HCT116 (cell line): ENCODE measurements at regions not wholly inside any gene's neighbourhood (a gene's known extent, or its start where the extent isn't known, plus 50 kb on each side); places are given as distances from the start of the nearest gene placed in this dataset.

Experiments used
- ATAC-seq: fragments of 200-7000 bp; cut with Tn5 transposase; 2 replicates; pipeline ENCODE4 v1.9.1; 2020; ENCODE audit warnings: mild to moderate bottlenecking, moderate library complexity
- BruUV-seq: library from RNA; stranded (reverse); fragments of 400-500 nt; replicated peaks from 2 replicates; lab custom pipeline; 2021; lab: Mats Ljungman, UMichigan
- CTCF ChIA-PET: fragments of 300-600 bp; sonication (Branson Sonifier 250); formaldehyde crosslinking; loops from one replicate; lab custom pipeline; 2021; ENCODE audit warnings: antibody characterized with exemption; lab: Charles Lee
- POLR2A ChIA-PET: fragments of 300-600, 350-600 bp; sonication (Branson Sonifier 250); formaldehyde crosslinking; loops from one replicate; lab custom pipeline; 2021; ENCODE audit warnings: antibody characterized with exemption; lab: Charles Lee
- RAD21 ChIA-PET, 2 experiments: fragments of 300-600 bp; sonication (Branson Sonifier 250); formaldehyde crosslinking; loops; one replicate each; lab custom pipeline; 2023; ENCODE audit warnings: low total read pairs in 2 of 2; ENCODE audit not compliant: uncharacterized antibody in 2 of 2, unreplicated experiment in 2 of 2, low non-redundant PET in 1 of 2; lab: Charles Lee
- DNase-seq: peaks from one replicate; pipeline ENCODE4 v3.0.0-alpha.2; 2010; ENCODE audit warnings: low read depth, low spot score
- H2AFZ ChIP-seq: fragments of 200-600 bp; shearing (Covaris generic), sonication (generic); 2 replicates; pipeline ENCODE4 v1.6.1; 2017; ENCODE audit warnings: low read depth, mixed run types, mixed read lengths, antibody characterized with exemption, low read length; ENCODE audit not compliant: poor library complexity, severe bottlenecking
- H3K27ac ChIP-seq: 2 replicates; pipeline ENCODE4 v1.5.1; 2012; ENCODE audit warnings: low read depth, low read length
- H3K27me3 ChIP-seq: fragments of 200-600 bp; sonication (generic); 2 replicates; pipeline ENCODE4 v1.6.1; 2016; ENCODE audit warnings: mixed run types, low read length, mixed read lengths; ENCODE audit not compliant: insufficient read depth
- H3K36me3 ChIP-seq, 2 experiments: fragments of 200-500 bp in 1 of 2; fragments of 200-600 bp in 1 of 2; sonication (Bioruptor generic) in 1 of 2; sonication (generic) in 1 of 2; 2 replicates each; pipeline versions ENCODE4 v1.5.1 to v1.6.1; 2014 to 2016; ENCODE audit warnings: low read length in 2 of 2, inconsistent platforms in 1 of 2, mixed read lengths in 1 of 2, mixed run types in 1 of 2; ENCODE audit not compliant: insufficient read depth in 2 of 2, control insufficient read depth in 1 of 2
- H3K4me1 ChIP-seq, 2 experiments: fragments of 200-600 bp in 1 of 2; sonication (generic) in 1 of 2; 2 replicates each; pipeline versions ENCODE4 v1.5.1 to v1.6.1; 2012 to 2017; ENCODE audit warnings: low read length in 2 of 2, inconsistent platforms in 1 of 2, mild to moderate bottlenecking in 1 of 2, mixed read lengths in 1 of 2, mixed run types in 1 of 2, moderate library complexity in 1 of 2; ENCODE audit not compliant: insufficient read depth in 2 of 2, control insufficient read depth in 1 of 2
- H3K4me2 ChIP-seq: fragments of 200-600 bp; sonication (generic); 2 replicates; pipeline ENCODE4 v1.6.1; 2017; ENCODE audit warnings: mixed run types, low read length, mixed read lengths
- H3K4me3 ChIP-seq, 2 experiments: fragments of 200-600 bp in 1 of 2; sonication (generic) in 1 of 2; replicated peaks in 1 of 2; 2 replicates each; pipeline ENCODE4 v1.5.1; 2011 to 2016; ENCODE audit warnings: low read length in 2 of 2, control low read depth in 1 of 2, low read depth in 1 of 2, mild to moderate bottlenecking in 1 of 2, mixed read lengths in 1 of 2, mixed run types in 1 of 2
- H3K79me2 ChIP-seq: fragments of 200-600 bp; sonication (generic); 2 replicates; pipeline ENCODE4 v1.6.1; 2017; ENCODE audit warnings: mild to moderate bottlenecking, mixed run types, low read length, moderate library complexity, mixed read lengths; ENCODE audit not compliant: insufficient read depth
- H3K9ac ChIP-seq: fragments of 200-600 bp; sonication (generic); 2 replicates; pipeline ENCODE4 v1.6.1; 2016; ENCODE audit warnings: low read length, mixed read lengths
- H3K9me2 ChIP-seq: fragments of 200-600 bp; sonication (generic), shearing (Covaris generic); 2 replicates; pipeline ENCODE4 v1.6.1; 2017; ENCODE audit warnings: mixed run types, mild to moderate bottlenecking, moderate library complexity; ENCODE audit not compliant: insufficient read depth
- H3K9me3 ChIP-seq, 2 experiments: fragments of 200-500 bp in 1 of 2; fragments of 200-600 bp in 1 of 2; sonication (Bioruptor generic) in 1 of 2; sonication (generic) in 1 of 2; 2 replicates each; pipeline ENCODE4 v1.6.1; 2014 to 2017; ENCODE audit warnings: low read length in 2 of 2, mixed read lengths in 2 of 2, inconsistent platforms in 1 of 2, low read depth in 1 of 2, mild to moderate bottlenecking in 1 of 2, mixed run types in 1 of 2, moderate library complexity in 1 of 2; ENCODE audit not compliant: control insufficient read depth in 1 of 2, insufficient read depth in 1 of 2
- H4K20me1 ChIP-seq: fragments of 200-600 bp; sonication (generic), shearing (Covaris generic); 2 replicates; pipeline ENCODE4 v1.6.1; 2017; ENCODE audit warnings: mixed run types, mild to moderate bottlenecking, moderate library complexity; ENCODE audit not compliant: insufficient read depth
- ELF1 ChIP-seq: IDR thresholded peaks from 2 replicates; pipeline ENCODE4 v1.6.1; 2012; ENCODE audit warnings: low read depth, borderline replicate concordance
- EZH2phosphoT487 ChIP-seq: fragments of 200-600 bp; IDR thresholded peaks from 2 replicates; pipeline ENCODE4 v1.6.1; 2018; ENCODE audit warnings: antibody characterized with exemption, borderline replicate concordance
- FOSL1 ChIP-seq: IDR thresholded peaks from 2 replicates; pipeline ENCODE4 v1.6.1; 2012; ENCODE audit warnings: low read depth
- POLR2A ChIP-seq: IDR thresholded peaks from 2 replicates; pipeline ENCODE4 v1.7.0; 2011; ENCODE audit warnings: borderline replicate concordance; ENCODE audit not compliant: insufficient read depth, insufficient read length; ENCODE audit errors: extremely low read depth
- SP1 ChIP-seq: IDR thresholded peaks from 2 replicates; pipeline ENCODE4 v1.6.1; 2012; ENCODE audit warnings: low read depth
- SRF ChIP-seq: IDR thresholded peaks from 2 replicates; pipeline ENCODE4 v1.6.1; 2012; ENCODE audit warnings: low read depth
- TCF7L2 ChIP-seq: IDR thresholded peaks from 2 replicates; pipeline ENCODE4 v1.7.0; 2011; ENCODE audit warnings: borderline replicate concordance, inconsistent platforms; ENCODE audit not compliant: insufficient read depth, insufficient read length; ENCODE audit errors: extremely low read depth
- ZNF274 ChIP-seq: fragments of 200-500 bp; sonication (Bioruptor generic); IDR thresholded peaks from 2 replicates; pipeline ENCODE4 v1.6.1; 2014; ENCODE audit warnings: mild to moderate bottlenecking, low read depth, low read length, inconsistent platforms
- intact Hi-C: fragments of 100-400 bp; cut with micrococcal nuclease; formaldehyde crosslinking; loops from 2 replicates; pipeline ENCODE4 v1.10.0; 2022
- TF ChIP-seq, protein P1 (sequence below): IDR thresholded peaks from 2 replicates; pipeline ENCODE4 v1.6.1; 2012; ENCODE audit warnings: low read depth
- TF ChIP-seq, protein P2 (sequence below), 3 experiments: fragments of 200-600 bp in 1 of 3; sonication (generic) in 1 of 3; IDR thresholded peaks in 2 of 3; conservative IDR thresholded peaks in 1 of 3; 2 replicates each; pipeline ENCODE4 v1.5.1; 2012 to 2017; ENCODE audit warnings: low read depth in 2 of 3, low read length in 2 of 3, antibody characterized with exemption in 1 of 3, borderline replicate concordance in 1 of 3, control low read depth in 1 of 3, mild to moderate bottlenecking in 1 of 3, mixed read lengths in 1 of 3, mixed run types in 1 of 3, moderate library complexity in 1 of 3; ENCODE audit not compliant: insufficient read depth in 1 of 3
- TF ChIP-seq, protein P3 (sequence below): IDR thresholded peaks from 2 replicates; pipeline ENCODE4 v1.6.1; 2012

GRCh38 chr3:144390786-144391185 lies 419.2 kb downstream of the DIPK2A start (continued):
- TF ChIP-seq, protein P1, sequence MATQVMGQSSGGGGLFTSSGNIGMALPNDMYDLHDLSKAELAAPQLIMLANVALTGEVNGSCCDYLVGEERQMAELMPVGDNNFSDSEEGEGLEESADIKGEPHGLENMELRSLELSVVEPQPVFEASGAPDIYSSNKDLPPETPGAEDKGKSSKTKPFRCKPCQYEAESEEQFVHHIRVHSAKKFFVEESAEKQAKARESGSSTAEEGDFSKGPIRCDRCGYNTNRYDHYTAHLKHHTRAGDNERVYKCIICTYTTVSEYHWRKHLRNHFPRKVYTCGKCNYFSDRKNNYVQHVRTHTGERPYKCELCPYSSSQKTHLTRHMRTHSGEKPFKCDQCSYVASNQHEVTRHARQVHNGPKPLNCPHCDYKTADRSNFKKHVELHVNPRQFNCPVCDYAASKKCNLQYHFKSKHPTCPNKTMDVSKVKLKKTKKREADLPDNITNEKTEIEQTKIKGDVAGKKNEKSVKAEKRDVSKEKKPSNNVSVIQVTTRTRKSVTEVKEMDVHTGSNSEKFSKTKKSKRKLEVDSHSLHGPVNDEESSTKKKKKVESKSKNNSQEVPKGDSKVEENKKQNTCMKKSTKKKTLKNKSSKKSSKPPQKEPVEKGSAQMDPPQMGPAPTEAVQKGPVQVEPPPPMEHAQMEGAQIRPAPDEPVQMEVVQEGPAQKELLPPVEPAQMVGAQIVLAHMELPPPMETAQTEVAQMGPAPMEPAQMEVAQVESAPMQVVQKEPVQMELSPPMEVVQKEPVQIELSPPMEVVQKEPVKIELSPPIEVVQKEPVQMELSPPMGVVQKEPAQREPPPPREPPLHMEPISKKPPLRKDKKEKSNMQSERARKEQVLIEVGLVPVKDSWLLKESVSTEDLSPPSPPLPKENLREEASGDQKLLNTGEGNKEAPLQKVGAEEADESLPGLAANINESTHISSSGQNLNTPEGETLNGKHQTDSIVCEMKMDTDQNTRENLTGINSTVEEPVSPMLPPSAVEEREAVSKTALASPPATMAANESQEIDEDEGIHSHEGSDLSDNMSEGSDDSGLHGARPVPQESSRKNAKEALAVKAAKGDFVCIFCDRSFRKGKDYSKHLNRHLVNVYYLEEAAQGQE: no peak
- TF ChIP-seq EZH2phosphoT487 (no peak), ELF1 (no peak), SP1 (no peak)
- TF ChIP-seq, protein P2, sequence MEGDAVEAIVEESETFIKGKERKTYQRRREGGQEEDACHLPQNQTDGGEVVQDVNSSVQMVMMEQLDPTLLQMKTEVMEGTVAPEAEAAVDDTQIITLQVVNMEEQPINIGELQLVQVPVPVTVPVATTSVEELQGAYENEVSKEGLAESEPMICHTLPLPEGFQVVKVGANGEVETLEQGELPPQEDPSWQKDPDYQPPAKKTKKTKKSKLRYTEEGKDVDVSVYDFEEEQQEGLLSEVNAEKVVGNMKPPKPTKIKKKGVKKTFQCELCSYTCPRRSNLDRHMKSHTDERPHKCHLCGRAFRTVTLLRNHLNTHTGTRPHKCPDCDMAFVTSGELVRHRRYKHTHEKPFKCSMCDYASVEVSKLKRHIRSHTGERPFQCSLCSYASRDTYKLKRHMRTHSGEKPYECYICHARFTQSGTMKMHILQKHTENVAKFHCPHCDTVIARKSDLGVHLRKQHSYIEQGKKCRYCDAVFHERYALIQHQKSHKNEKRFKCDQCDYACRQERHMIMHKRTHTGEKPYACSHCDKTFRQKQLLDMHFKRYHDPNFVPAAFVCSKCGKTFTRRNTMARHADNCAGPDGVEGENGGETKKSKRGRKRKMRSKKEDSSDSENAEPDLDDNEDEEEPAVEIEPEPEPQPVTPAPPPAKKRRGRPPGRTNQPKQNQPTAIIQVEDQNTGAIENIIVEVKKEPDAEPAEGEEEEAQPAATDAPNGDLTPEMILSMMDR (IDR thresholded peaks at IDR 0.05 in 2 of 3, conservative IDR thresholded peaks at IDR 0.05 in 1 of 3; ENCODE audit: borderline replicate concordance in 1 of 3, insufficient read depth in 1 of 3, low read depth in 2 of 3, low read length in 2 of 3): no peak

DNA sequence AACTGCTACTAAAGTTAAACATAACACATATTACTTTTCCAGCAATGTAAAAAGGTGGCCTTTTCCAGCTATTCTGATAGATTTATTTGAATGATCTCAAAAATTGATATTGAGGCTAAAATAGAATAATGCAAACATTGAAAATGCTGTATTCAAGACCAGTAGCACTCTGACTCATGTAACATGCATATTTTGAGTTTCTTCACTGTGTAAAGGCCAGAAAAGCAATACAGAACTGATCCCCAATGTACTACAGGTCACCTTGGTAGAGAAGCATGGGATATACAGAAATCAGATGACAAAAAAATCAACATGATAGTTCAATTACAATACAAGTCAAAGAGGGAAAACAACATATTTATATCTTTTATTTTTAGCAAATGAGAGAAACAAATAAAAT lies 419.6 kb downstream of the DIPK2A start:
- Histone ChIP-seq H3K4me2 (no peak overlapping the region), H3K4me1 (no peaks in the 10 kb centered on the region), H3K27me3 (no peaks in the 10 kb centered on the region), H4K20me1 (no peaks in the 10 kb centered on the region), H3K9me3 (no peaks in the 10 kb centered on the region), H3K79me2 (no peaks in the 10 kb centered on the region), H3K4me3 (no peak overlapping the region), H2AFZ (no peak overlapping the region), H3K27ac (no peak overlapping the region), H3K36me3 (no peaks in the 10 kb centered on the region), H3K9ac (no peak overlapping the region), H3K9me2 (no peaks in the 10 kb centered on the region)
- intact Hi-C loops: no loop called here
- POLR2A ChIA-PET: no interaction called here
- RAD21 ChIA-PET: no interaction called here
- ATAC-seq (no peak), DNase-seq (no peak)
- BruUV-seq: no TSS peak
- TF ChIP-seq SRF (no peak), TCF7L2 (no peak), EZH2phosphoT487 (no peak), ZNF274 (no peak), POLR2A (no peak), FOSL1 (no peak)
- TF ChIP-seq, protein P2 (IDR thresholded peaks at IDR 0.05 in 2 of 3, conservative IDR thresholded peaks at IDR 0.05 in 1 of 3; ENCODE audit: borderline replicate concordance in 1 of 3, insufficient read depth in 1 of 3, low read depth in 2 of 3, low read length in 2 of 3): no peak
- TF ChIP-seq, protein P3, sequence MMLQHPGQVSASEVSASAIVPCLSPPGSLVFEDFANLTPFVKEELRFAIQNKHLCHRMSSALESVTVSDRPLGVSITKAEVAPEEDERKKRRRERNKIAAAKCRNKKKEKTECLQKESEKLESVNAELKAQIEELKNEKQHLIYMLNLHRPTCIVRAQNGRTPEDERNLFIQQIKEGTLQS: no peak
- CTCF ChIA-PET: no interaction called here
